ENCODE measurements at regions not wholly inside any gene's neighbourhood (a gene's known extent, or its start where the extent isn't known, plus 50 kb on each side); places are given as distances from the start of the nearest gene placed in this dataset.

DNA sequence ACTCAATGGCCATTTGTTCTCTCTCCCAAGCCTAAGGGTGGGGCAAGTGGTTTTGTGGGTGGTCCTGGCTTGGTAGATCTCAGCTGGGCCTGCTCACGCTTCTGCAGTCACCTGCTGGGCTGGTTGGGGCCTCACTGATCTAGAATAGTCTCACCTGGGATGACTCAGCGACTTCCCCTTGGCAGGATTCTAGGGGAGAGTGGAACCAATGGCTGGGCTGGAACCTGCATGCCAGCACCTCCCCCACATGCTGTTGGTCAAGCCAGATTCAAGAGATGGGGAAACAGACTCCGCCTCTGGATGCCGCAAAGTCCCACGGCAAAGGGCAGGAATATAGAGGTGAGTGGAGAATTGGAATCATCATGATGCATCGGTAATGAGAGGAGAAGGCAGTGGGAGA lies 292.9 kb upstream of the NPVF start:
- no peaks in the 10 kb centered on the region for H3K4me1 ChIP-seq
- no peak overlapping the region for H3K27ac ChIP-seq
- no peak for TF ChIP-seq CTCF (IDR thresholded peaks at IDR 0.05)
- no peak overlapping the region for H3K4me3 ChIP-seq
- peaks cover under 1 to 4% of the 10 kb centered on the region in 2 donors for H3K27me3 ChIP-seq
- H3K36me3 ChIP-seq = no peaks in the 10 kb centered on the region
- DNase-seq = no peak
- intact Hi-C loops (cut with DNase I) = no loop called here
- no peaks in the 10 kb centered on the region for H3K9me3 ChIP-seq
- no peak for ATAC-seq

DNA sequence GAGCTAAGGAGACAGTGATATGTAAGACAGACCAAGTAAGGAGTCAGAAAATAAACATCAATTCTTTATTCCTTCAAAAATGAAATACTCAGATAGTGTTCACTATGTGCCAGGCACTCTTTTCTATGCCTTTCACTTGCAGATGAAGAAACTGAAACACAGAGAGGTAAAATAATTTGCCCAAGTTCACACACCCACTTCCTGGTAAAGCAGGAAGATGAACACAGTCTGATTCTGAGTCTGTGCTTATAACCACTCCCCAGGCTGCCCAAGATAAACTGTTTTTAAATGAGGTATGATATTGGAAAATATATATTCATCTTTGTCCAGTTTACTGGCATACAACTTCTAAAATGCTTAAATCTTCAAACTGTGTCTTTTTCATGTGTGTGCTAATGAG lies 294.4 kb upstream of the NPVF start:
- Histone ChIP-seq H3K4me3 (no peak overlapping the region), H3K4me1 (no peaks in the 10 kb centered on the region), H3K9me3 (no peaks in the 10 kb centered on the region), H3K36me3 (no peaks in the 10 kb centered on the region), H3K27me3 (peaks cover 5 to 10% of the 10 kb centered on the region in 2 donors), H3K27ac (no peak overlapping the region)
- ATAC-seq (no peak), DNase-seq (no peak)
- intact Hi-C loops (cut with DNase I) = no loop called here
- TF ChIP-seq CTCF (IDR thresholded peaks at IDR 0.05) = no peak

- Histone ChIP-seq H3K36me3 (no peaks in the 10 kb centered on the region), H3K4me1 (no peaks in the 10 kb centered on the region), H3K4me3 (no peak overlapping the region), H3K27me3 (peaks cover 5 to 27% of the 10 kb centered on the region in 2 donors), H3K9me3 (no peaks in the 10 kb centered on the region), H3K27ac (no peak overlapping the region)
- DNase-seq (peak in 1 of 4 donors; percentile 9), ATAC-seq (peak; percentile 53)
- intact Hi-C loops (cut with DNase I) = no loop called here
- TF ChIP-seq CTCF (IDR thresholded peaks at IDR 0.05) = no peak
Observed at GRCh38 chr7:25527665-25528170, 299.4 kb upstream of the NPVF start.

DNA sequence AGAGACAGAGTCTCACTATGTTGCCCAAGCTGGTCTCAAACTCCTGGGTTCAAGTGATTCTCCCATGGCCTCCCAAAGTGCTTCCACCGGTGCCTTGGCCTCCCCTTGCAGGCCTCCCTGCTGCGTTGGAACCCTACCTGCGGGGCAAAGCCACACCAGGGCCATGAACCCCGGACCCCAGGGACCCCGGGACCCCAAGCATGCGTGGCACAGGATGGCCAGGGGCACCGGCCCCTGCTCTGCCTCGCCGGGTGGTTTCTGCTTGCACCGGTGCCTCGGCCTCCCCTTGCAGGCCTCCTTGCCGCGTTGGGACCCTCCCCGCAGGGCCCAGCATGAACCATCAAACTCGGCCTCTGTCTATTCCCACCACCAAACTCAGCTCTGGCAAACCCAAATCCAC lies 301.0 kb upstream of the NPVF start:
- DNase-seq = no peak
- ATAC-seq = no peak
- H3K4me1 ChIP-seq = no peaks in the 10 kb centered on the region
- H3K9me3 ChIP-seq = no peaks in the 10 kb centered on the region
- peaks cover 5 to 27% of the 10 kb centered on the region in 2 donors for H3K27me3 ChIP-seq
- intact Hi-C loops (cut with DNase I) = no loop called here
- H3K27ac ChIP-seq = no peak overlapping the region
- no peak overlapping the region for H3K4me3 ChIP-seq
- H3K36me3 ChIP-seq = no peaks in the 10 kb centered on the region
- no peak for TF ChIP-seq CTCF (IDR thresholded peaks at IDR 0.05)

DNA sequence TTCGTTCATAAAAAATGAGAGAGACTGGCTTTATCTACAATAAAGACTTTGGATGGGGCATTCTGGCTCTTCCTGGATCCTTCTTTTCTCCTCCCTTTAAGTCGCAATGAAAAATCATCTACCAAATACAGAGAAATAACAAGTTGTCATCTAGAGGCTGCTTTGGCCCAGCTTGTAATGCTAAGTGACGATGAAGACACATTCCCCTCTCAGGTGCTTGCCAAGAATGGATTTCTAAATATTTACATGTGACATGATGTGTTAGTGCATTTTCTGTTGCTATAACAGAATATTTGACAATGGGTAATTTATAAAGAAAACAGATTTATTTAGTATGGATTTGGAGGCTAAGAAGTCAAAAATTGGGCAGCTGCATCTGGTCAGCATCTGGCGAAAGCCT lies 308.6 kb upstream of the NPVF start:
- H3K36me3 ChIP-seq = no peaks in the 10 kb centered on the region
- H3K4me3 ChIP-seq = no peak overlapping the region
- H3K4me1 ChIP-seq = no peaks in the 10 kb centered on the region
- no peak for TF ChIP-seq CTCF (IDR thresholded peaks at IDR 0.05)
- intact Hi-C loops (cut with DNase I) = no loop called here
- ATAC-seq (no peak), DNase-seq (peak in 2 of 4 donors; percentile 14 to 26)
- no peaks in the 10 kb centered on the region for H3K9me3 ChIP-seq
- no peaks in the 10 kb centered on the region for H3K27me3 ChIP-seq
- H3K27ac ChIP-seq = no peak overlapping the region

Data from left lung (tissue), 4 donors.